BE2C (cell line): ENCODE measurements at regions not wholly inside any gene's neighbourhood (a gene's known extent, or its start where the extent isn't known, plus 50 kb on each side); places are given as distances from the start of the nearest gene placed in this dataset.
"Not testable (repeated sequence)": the region's sequence is repeated elsewhere in the genome, so short reads cannot be mapped to it uniquely, and the experiment has no call there.

Experiments used
- DNase-seq: peaks from one replicate; pipeline ENCODE4 v3.0.0-alpha.2; 2020
- H3K27me3 ChIP-seq: fragments of 250-450 bp; sonication (Bioruptor Pico); 2 replicates; pipeline ENCODE4 v1.5.1; 2020; ENCODE audit warnings: mild to moderate bottlenecking
- H3K36me3 ChIP-seq: fragments of 250-450 bp; sonication (Bioruptor Pico); 2 replicates; pipeline ENCODE4 v1.5.1; 2020; ENCODE audit warnings: mild to moderate bottlenecking
- H3K4me1 ChIP-seq: fragments of 250-450 bp; sonication (Bioruptor Pico); 2 replicates; pipeline ENCODE4 v1.5.1; 2020
- H3K4me3 ChIP-seq: 2 replicates; pipeline ENCODE4 v1.5.1; 2011; ENCODE audit warnings: low read depth, low read length
- H3K9me3 ChIP-seq: fragments of 250-450 bp; sonication (Bioruptor Pico); 2 replicates; pipeline ENCODE4 v1.5.1; 2020
- CTCF ChIP-seq: IDR thresholded peaks from 2 replicates; pipeline ENCODE4 v1.5.1; 2012; ENCODE audit warnings: mild to moderate bottlenecking, low read depth, low read length

DNA sequence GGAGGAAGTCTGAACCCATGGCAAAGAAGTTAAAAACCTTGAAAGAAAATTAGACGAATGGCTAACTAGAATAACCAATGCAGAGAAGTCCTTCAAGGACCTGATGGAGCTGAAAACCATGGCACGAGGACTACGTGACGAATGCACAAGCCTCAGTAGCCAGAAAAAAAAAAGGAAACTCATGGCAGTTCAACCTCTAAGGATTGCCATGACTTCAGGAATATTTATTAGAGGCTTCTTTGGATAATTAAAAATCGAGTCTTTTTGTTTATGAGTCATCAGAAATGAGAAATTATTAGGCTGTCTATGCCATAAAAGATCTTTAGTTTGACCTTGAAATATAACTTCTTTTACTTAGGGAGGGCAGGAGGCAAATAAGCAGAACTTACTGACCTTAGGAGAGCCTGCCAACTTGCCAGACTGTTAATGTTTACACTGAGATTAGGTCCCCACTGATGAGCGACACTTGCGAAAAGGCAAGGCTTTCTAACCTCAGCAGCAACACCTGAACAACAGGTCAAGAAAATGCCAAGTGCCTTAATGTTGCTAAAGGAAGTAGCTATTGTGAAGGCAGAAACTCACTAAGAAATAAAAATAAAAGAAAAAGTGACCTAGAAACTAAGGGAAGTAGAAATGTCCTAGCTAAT lies 55.2 kb upstream of the TUSC1 start:
- Histone ChIP-seq H3K27me3 (no peaks in the 10 kb centered on the region), H3K4me1 (no peaks in the 10 kb centered on the region), H3K4me3 (no peak overlapping the region), H3K36me3 (no peaks in the 10 kb centered on the region), H3K9me3 (no peaks in the 10 kb centered on the region)
- no peak for TF ChIP-seq CTCF
- no peak for DNase-seq

- H3K4me3 ChIP-seq, H3K9me3 ChIP-seq, DNase-seq, H3K4me1 ChIP-seq, H3K36me3 ChIP-seq, H3K27me3 ChIP-seq: not testable (repeated sequence)
Measured at GRCh38 chr9:25731895-25732794, 53.9 kb upstream of the TUSC1 start.
